ENCODE measurements at regions not wholly inside any gene's neighbourhood (a gene's known extent, or its start where the extent isn't known, plus 50 kb on each side); places are given as distances from the start of the nearest gene placed in this dataset.

DNA sequence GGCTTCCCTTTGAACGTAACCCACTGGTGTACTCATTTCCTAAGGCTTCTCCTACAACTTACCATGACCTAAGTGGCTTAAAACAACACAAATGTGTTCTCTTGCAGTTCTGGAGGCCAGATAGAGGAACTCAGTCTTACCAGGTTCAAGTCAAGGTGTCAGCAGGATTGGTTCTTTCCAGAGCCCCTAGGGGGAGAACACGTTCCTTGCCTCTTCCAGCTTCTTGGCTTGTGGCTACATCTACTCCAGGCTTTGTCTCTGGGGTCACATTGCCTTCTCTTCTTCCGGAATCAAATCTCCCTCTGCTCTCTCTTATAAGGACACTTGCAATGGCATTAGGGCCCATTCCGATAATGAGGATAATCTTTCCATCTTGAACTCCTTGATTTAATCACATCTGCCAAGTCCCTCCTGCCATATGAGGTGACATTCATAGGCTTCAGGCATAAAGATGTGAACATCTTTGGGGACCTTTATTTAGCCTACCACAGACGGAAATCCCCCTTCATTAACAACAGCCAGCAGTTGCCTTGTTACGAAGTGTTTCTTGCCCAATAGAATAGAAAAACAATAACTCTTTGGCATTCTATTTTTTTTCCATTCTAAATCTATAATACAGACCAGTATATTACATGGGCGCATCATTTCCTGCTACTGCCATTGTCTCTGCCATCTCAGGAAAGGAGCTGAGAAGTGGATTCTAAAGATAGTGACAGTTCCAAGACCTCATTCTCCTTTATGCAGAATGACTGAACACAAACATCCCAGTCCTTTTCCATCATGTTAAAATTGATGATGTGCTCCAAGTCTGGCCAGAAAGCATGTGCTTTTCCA lies 362.0 kb downstream of the ZNF521 start:
- Histone ChIP-seq H3K27me3 (no peaks in the 10 kb centered on the region), H3K4me1 (replicated peaks in 1 of 2) (no peaks in the 10 kb centered on the region), H3K27ac (no peak overlapping the region), H3K9me3 (replicated peaks in 1 of 3) (no peaks in the 10 kb centered on the region), H3K36me3 (replicated peaks in 1 of 2) (no peaks in the 10 kb centered on the region), H3K4me3 (no peak overlapping the region)
- intact Hi-C loops (cut with DNase I) = no loop called here
- no peak for DNase-seq
- TF ChIP-seq CTCF (IDR thresholded peaks at IDR 0.05) (no peak), POLR2A (IDR thresholded peaks at IDR 0.05) (no peak)
- whole genome bisulfite sequencing, 4 donors = 80 to 84% (median 81%) methylated on average over 7 of the region's 7 CpGs

DNA sequence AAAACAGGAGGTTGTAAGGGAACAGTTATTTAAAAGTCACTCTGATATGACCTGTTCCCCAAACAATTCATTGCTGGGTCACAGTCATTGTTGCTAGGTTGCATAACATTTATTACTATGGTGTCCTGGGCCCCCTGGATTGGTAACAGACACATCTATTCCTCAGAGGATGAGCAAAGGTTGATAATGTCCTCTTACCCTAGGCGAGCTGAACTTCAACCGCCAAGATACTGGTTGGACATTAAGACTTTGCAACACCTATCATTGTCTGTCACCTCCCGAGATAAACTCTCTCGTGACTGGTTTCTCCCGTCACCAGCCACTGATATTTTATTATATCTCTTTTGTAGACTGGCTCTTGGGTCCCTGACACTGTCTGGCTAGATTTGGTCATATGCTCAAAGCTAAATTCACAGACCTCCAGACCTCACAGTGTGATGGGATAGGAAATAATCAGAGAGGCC lies 361.3 kb downstream of the ZNF521 start:
- WGBS, 4 donors = 79 to 87% (median 85%) methylated on average over 5 of the region's 5 CpGs
- intact Hi-C loops (cut with DNase I) = no loop called here
- H3K4me1 ChIP-seq (replicated peaks in 1 of 2) = no peaks in the 10 kb centered on the region
- TF ChIP-seq POLR2A (IDR thresholded peaks at IDR 0.05) = no peak
- no peaks in the 10 kb centered on the region for H3K27me3 ChIP-seq
- no peak for DNase-seq
- no peak overlapping the region for H3K4me3 ChIP-seq
- no peak overlapping the region for H3K27ac ChIP-seq
- no peaks in the 10 kb centered on the region for H3K9me3 ChIP-seq (replicated peaks in 1 of 3)
- H3K36me3 ChIP-seq (replicated peaks in 1 of 2) = no peaks in the 10 kb centered on the region

DNA sequence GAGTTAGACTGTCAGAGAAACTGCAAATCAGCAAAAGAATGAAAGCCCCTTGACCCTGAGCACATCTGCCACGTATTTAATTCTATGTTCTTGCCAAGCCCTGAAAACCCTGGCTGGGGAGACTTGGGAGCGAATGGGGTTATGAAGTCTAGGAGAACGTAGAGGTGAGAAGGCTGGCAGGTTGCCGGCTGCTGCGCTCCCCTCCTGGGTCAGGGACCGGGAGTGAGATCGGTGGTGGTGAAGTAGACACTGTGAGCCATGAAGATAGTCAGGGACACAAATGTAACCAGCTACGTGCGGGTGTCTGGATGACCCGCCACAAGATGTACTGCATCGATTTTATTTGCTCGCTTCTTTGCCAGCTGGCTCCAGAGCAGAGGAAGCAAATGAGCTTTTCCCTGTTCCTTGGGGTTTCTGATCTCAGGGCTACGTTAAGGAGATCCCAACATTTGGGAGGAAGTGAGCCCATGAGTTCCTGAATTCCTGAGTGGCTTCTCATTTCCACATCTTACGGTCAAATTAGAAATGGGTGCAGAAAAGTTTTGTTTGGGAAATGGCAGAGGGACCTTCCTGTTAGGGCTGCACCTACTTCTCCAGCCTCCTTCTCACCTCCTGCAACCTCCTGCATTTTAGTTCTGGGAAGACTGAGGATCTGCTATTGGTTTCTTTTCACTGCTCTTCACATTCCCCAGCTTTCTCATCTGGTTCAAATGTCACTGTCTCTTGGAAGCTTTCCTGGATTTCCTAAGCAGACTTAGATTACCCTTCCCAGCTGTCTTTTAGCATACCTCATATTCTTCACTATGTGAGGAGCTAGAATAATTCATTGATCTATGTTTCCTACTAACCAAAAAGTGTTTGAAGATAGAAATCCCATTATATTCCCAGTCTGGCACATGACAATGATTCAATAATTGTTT lies 360.6 kb downstream of the ZNF521 start:
- intact Hi-C loops (cut with DNase I) = no loop called here
- 69 to 79% (median 76%) methylated on average over 14 of the region's 14 CpGs for WGBS, 4 donors
- no peaks in the 10 kb centered on the region for H3K27me3 ChIP-seq
- TF ChIP-seq CTCF (IDR thresholded peaks at IDR 0.05) = no peak
- no peak for TF ChIP-seq POLR2A (IDR thresholded peaks at IDR 0.05)
- no peak overlapping the region for H3K4me3 ChIP-seq
- no peaks in the 10 kb centered on the region for H3K36me3 ChIP-seq (replicated peaks in 1 of 2)
- H3K4me1 ChIP-seq (replicated peaks in 1 of 2) = no peaks in the 10 kb centered on the region
- no peaks in the 10 kb centered on the region for H3K9me3 ChIP-seq (replicated peaks in 1 of 3)
- DNase-seq = no peak
- no peak overlapping the region for H3K27ac ChIP-seq

DNA sequence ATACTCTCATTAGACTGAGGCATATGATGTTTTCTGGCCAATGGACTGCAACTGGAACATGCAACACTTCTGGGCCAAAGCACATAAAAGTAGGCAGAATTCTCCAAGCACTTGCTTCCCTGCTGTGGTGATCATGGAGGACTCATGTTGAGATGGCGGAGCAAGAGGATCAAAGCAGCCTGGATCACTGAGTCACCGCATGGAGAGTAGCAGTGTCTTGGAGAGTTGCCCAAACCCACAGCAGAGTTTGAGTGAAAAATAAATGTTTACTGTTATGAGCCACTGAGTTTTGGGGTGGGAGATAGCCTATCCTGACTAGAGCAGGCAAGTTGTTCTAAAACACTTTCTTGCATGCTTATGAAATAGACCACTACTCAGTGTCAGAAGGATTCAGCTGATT lies 359.5 kb downstream of the ZNF521 start:
- intact Hi-C loops (cut with DNase I) = no loop called here
- TF ChIP-seq POLR2A (IDR thresholded peaks at IDR 0.05) = no peak
- TF ChIP-seq CTCF (IDR thresholded peaks at IDR 0.05) = no peak
- Histone ChIP-seq H3K9me3 (replicated peaks in 1 of 3) (no peaks in the 10 kb centered on the region), H3K27me3 (no peaks in the 10 kb centered on the region), H3K36me3 (replicated peaks in 1 of 2) (no peaks in the 10 kb centered on the region), H3K27ac (no peak overlapping the region), H3K4me3 (no peak overlapping the region), H3K4me1 (replicated peaks in 1 of 2) (no peaks in the 10 kb centered on the region)
- WGBS, 4 donors = 92 to 100% (median 96%) methylated on average over 2 of the region's 2 CpGs
- no peak for DNase-seq

All from adrenal gland (tissue), 9 donors.